ENCODE measurements at regions not wholly inside any gene's neighbourhood (a gene's known extent, or its start where the extent isn't known, plus 50 kb on each side); places are given as distances from the start of the nearest gene placed in this dataset.

GRCh38 chr2:3008561-3008960 lies 369.1 kb downstream of the EIPR1 start:
- H3K4me1 Mint-ChIP-seq = no peaks in the 10 kb centered on the region
- DNase-seq (no peak), ATAC-seq (ENCODE audit: low read depth) (no peak)
- H3K4me3 Mint-ChIP-seq = no peak overlapping the region
- H3K9me3 Mint-ChIP-seq = peaks cover 6% of the 10 kb centered on the region
- TF ChIP-seq CTCF (IDR thresholded peaks at IDR 0.05) = no peak
- H3K27me3 Mint-ChIP-seq = peaks cover 25% of the 10 kb centered on the region
- no peaks in the 10 kb centered on the region for H3K36me3 Mint-ChIP-seq (ENCODE audit: low read depth)
- no peak overlapping the region for H3K27ac Mint-ChIP-seq
- intact Hi-C loops (cut with micrococcal nuclease) = no loop called here
- CTCF ChIA-PET = no interaction called here
- POLR2A ChIA-PET = no interaction called here

- TF ChIP-seq CTCF (IDR thresholded peaks at IDR 0.05) = no peak
- Mint-ChIP-seq H3K4me3 (no peak overlapping the region), H3K36me3 (ENCODE audit: low read depth) (no peaks in the 10 kb centered on the region), H3K9me3 (no peaks in the 10 kb centered on the region), H3K4me1 (no peaks in the 10 kb centered on the region), H3K27ac (no peak overlapping the region), H3K27me3 (peaks cover 25% of the 10 kb centered on the region)
- DNase-seq (no peak), ATAC-seq (ENCODE audit: low read depth) (no peak)
- intact Hi-C loops (cut with micrococcal nuclease) = no loop called here
- ChIA-PET CTCF (no interaction called here), POLR2A (no interaction called here)
Measured at GRCh38 chr2:3007135-3007534, 370.5 kb downstream of the EIPR1 start.

- intact Hi-C loops (cut with micrococcal nuclease) = no loop called here
- no peak overlapping the region for H3K4me3 Mint-ChIP-seq
- no peak overlapping the region for H3K27ac Mint-ChIP-seq
- no peaks in the 10 kb centered on the region for H3K4me1 Mint-ChIP-seq
- CTCF ChIA-PET = interaction anchor here (0.6 kb wide), 1 partner anchor 10 kb away, joined by 3 read pairs; no protein-coding TSS in a partner anchor
- no peaks in the 10 kb centered on the region for H3K36me3 Mint-ChIP-seq (ENCODE audit: low read depth)
- POLR2A ChIA-PET = no interaction called here
- ATAC-seq (ENCODE audit: low read depth) (no peak), DNase-seq (no peak)
- H3K27me3 Mint-ChIP-seq = peaks cover 25% of the 10 kb centered on the region
- TF ChIP-seq CTCF (IDR thresholded peaks at IDR 0.05) = no peak
- H3K9me3 Mint-ChIP-seq = no peaks in the 10 kb centered on the region
Measured at GRCh38 chr2:3005859-3006501, 371.6 kb downstream of the EIPR1 start.

GRCh38 chr2:3001615-3002560 lies 375.7 kb downstream of the EIPR1 start:
- Mint-ChIP-seq H3K9me3 (no peaks in the 10 kb centered on the region), H3K27ac (no peak overlapping the region), H3K4me3 (no peak overlapping the region), H3K4me1 (no peaks in the 10 kb centered on the region), H3K27me3 (peaks cover 8% of the 10 kb centered on the region), H3K36me3 (ENCODE audit: low read depth) (no peaks in the 10 kb centered on the region)
- ChIA-PET POLR2A (no interaction called here), CTCF (no interaction called here)
- no peak for TF ChIP-seq CTCF (IDR thresholded peaks at IDR 0.05)
- no peak for ATAC-seq (ENCODE audit: low read depth)
- DNase-seq = no peak
- intact Hi-C loops (cut with micrococcal nuclease) = loop anchor here (1.0 kb wide), 1 partner anchor 301 kb away; no protein-coding TSS in a partner anchor

- CTCF ChIA-PET = no interaction called here
- Mint-ChIP-seq H3K27me3 (peaks cover 6% of the 10 kb centered on the region), H3K4me3 (no peak overlapping the region), H3K9me3 (no peaks in the 10 kb centered on the region), H3K36me3 (ENCODE audit: low read depth) (no peaks in the 10 kb centered on the region), H3K4me1 (no peaks in the 10 kb centered on the region), H3K27ac (no peak overlapping the region)
- intact Hi-C loops (cut with micrococcal nuclease) = loop anchor here (1.0 kb wide), 1 partner anchor 302 kb away; no protein-coding TSS in a partner anchor
- DNase-seq (no peak), ATAC-seq (ENCODE audit: low read depth) (no peak)
- TF ChIP-seq CTCF (IDR thresholded peaks at IDR 0.05) = no peak
- POLR2A ChIA-PET = no interaction called here
Measured at GRCh38 chr2:3000968-3001367, 376.6 kb downstream of the EIPR1 start.
